ENCODE measurements at regions not wholly inside any gene's neighbourhood (a gene's known extent, or its start where the extent isn't known, plus 50 kb on each side); places are given as distances from the start of the nearest gene placed in this dataset.

DNA sequence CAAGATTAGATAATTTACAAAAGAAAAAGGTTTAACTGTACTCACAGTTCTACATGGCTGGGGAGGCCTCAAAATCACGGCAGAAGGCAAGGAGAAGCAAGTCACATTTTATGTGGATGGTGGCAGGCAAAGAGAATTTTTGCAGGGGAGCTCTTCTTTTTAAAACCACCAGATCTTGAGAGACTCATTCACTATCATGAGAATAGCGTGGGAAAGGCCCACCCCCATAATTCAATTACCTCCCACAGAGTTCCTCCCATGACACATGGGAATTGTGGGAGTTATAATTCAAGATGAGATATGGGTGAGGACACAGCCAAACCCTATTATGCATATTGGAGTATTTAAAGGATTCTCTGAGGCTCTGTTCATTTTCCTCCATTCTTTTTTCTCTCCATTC is 138.7 kb upstream of the CADM2 start:
- TF ChIP-seq ZFP30 (CRISPR knock-in tag; IDR thresholded peaks at IDR 0.05) (no peak), ESRRG (CRISPR knock-in tag; IDR thresholded peaks at IDR 0.05) (no peak), CSDC2 (CRISPR knock-in tag; IDR thresholded peaks at IDR 0.05) (no peak), CSRNP3 (CRISPR knock-in tag; IDR thresholded peaks at IDR 0.05) (no peak), OSR1 (CRISPR knock-in tag; IDR thresholded peaks at IDR 0.05) (no peak), TOX (CRISPR knock-in tag; IDR thresholded peaks at IDR 0.05; ENCODE audit: borderline replicate concordance) (no peak), RARB (CRISPR knock-in tag; IDR thresholded peaks at IDR 0.05) (no peak), ZNF8 (CRISPR knock-in tag; IDR thresholded peaks at IDR 0.05) (no peak), ARNTL (CRISPR knock-in tag; IDR thresholded peaks at IDR 0.05; ENCODE audit: borderline replicate concordance, low read depth) (no peak)
- TF ChIP-seq, protein P1, sequence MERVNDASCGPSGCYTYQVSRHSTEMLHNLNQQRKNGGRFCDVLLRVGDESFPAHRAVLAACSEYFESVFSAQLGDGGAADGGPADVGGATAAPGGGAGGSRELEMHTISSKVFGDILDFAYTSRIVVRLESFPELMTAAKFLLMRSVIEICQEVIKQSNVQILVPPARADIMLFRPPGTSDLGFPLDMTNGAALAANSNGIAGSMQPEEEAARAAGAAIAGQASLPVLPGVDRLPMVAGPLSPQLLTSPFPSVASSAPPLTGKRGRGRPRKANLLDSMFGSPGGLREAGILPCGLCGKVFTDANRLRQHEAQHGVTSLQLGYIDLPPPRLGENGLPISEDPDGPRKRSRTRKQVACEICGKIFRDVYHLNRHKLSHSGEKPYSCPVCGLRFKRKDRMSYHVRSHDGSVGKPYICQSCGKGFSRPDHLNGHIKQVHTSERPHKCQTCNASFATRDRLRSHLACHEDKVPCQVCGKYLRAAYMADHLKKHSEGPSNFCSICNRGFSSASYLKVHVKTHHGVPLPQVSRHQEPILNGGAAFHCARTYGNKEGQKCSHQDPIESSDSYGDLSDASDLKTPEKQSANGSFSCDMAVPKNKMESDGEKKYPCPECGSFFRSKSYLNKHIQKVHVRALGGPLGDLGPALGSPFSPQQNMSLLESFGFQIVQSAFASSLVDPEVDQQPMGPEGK (CRISPR knock-in tag; IDR thresholded peaks at IDR 0.05; ENCODE audit: borderline replicate concordance): no peak
